Suprapubic skin (tissue), 4 donors: ENCODE measurements at regions not wholly inside any gene's neighbourhood (a gene's known extent, or its start where the extent isn't known, plus 50 kb on each side); places are given as distances from the start of the nearest gene placed in this dataset.

ENCODE experiments used
- DNase-seq, 2 donors: peaks; one replicate each; pipeline ENCODE4 v3.0.0-alpha.2; 2019; ENCODE audit warnings: low spot score in 2 of 2
- H3K27ac ChIP-seq: fragments of 200-600 bp; sonication (generic); one replicate; pipeline ENCODE4 v1.5.1; 2019
- H3K27me3 ChIP-seq: fragments of 200-600 bp; sonication (generic); one replicate; pipeline ENCODE4 v1.5.1; 2019
- H3K36me3 ChIP-seq: fragments of 200-600 bp; sonication (generic); one replicate; pipeline ENCODE4 v1.5.1; 2019
- H3K4me1 ChIP-seq: fragments of 200-600 bp; sonication (generic); one replicate; pipeline ENCODE4 v1.5.1; 2019
- H3K4me3 ChIP-seq: fragments of 200-600 bp; sonication (generic); one replicate; pipeline ENCODE4 v1.5.1; 2019; ENCODE audit warnings: mild to moderate bottlenecking
- H3K9me3 ChIP-seq: fragments of 200-600 bp; sonication (generic); one replicate; pipeline ENCODE4 v1.5.1; 2019
- EP300 ChIP-seq: sonication (generic); formaldehyde crosslinking; IDR thresholded peaks from one replicate; pipeline ENCODE4 v1.6.1; 2017; ENCODE audit warnings: antibody characterized with exemption
- POLR2A ChIP-seq, 2 donors: fragments of 450-650 bp; IDR thresholded peaks; one replicate each; pipeline ENCODE4 v1.6.1; 2017; ENCODE audit warnings: antibody characterized with exemption in 2 of 2, mild to moderate bottlenecking in 2 of 2, moderate library complexity in 2 of 2
- POLR2AphosphoS5 ChIP-seq, 3 donors: sonication (generic); formaldehyde crosslinking; IDR thresholded peaks; one replicate each; pipeline ENCODE4 v1.6.1; 2017; ENCODE audit warnings: antibody characterized with exemption in 3 of 3
- WGBS: methylation state at CpG from one replicate; pipeline ENCODE4 v1.1.5; 2018; 5-methylcytosine and 5-hydroxymethylcytosine counted together
- TF ChIP-seq, protein P1 (sequence below), 2 donors: fragments of 200-600 bp in 1 of 2; fragments of 450-650 bp in 1 of 2; sonication (generic) in 1 of 2; IDR thresholded peaks; one replicate each; pipeline ENCODE4 v1.5.1; 2016 to 2019; ENCODE audit warnings: antibody characterized with exemption in 2 of 2, mild to moderate bottlenecking in 1 of 2, moderate library complexity in 1 of 2

DNA sequence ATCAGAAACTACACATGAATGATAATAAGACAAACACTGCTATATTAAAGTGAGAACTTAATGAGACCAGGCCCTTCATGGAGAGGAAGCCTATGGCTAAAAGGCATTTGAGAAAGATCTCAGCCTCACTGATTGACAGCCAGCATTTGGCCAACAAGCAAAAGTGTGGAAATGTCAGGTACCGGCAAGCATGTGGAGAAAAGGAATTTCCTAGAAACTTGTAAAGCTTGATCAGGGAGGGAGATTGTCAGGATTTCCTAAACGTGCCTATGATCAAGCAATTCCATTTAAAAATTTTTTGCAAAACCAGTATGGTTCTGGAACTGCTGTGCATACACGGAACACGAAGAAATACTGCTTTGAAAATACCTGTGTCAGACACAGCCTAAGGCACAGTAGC, 220.3 kb upstream of the ATP10A start:
- Histone ChIP-seq H3K9me3 (no peaks in the 10 kb centered on the region), H3K27ac (no peak overlapping the region), H3K36me3 (no peaks in the 10 kb centered on the region), H3K27me3 (no peaks in the 10 kb centered on the region), H3K4me1 (peaks cover 10% of the 10 kb centered on the region), H3K4me3 (no peak overlapping the region)
- no peak for DNase-seq
- 42% methylated on average over 4 of the region's 4 CpGs for WGBS
- TF ChIP-seq EP300 = no peak
- no peak for TF ChIP-seq POLR2AphosphoS5 (IDR thresholded peaks at IDR 0.05)
- TF ChIP-seq, protein P1, sequence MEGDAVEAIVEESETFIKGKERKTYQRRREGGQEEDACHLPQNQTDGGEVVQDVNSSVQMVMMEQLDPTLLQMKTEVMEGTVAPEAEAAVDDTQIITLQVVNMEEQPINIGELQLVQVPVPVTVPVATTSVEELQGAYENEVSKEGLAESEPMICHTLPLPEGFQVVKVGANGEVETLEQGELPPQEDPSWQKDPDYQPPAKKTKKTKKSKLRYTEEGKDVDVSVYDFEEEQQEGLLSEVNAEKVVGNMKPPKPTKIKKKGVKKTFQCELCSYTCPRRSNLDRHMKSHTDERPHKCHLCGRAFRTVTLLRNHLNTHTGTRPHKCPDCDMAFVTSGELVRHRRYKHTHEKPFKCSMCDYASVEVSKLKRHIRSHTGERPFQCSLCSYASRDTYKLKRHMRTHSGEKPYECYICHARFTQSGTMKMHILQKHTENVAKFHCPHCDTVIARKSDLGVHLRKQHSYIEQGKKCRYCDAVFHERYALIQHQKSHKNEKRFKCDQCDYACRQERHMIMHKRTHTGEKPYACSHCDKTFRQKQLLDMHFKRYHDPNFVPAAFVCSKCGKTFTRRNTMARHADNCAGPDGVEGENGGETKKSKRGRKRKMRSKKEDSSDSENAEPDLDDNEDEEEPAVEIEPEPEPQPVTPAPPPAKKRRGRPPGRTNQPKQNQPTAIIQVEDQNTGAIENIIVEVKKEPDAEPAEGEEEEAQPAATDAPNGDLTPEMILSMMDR (IDR thresholded peaks at IDR 0.05) = no peak
- TF ChIP-seq POLR2A (IDR thresholded peaks at IDR 0.05) = no peak

DNA sequence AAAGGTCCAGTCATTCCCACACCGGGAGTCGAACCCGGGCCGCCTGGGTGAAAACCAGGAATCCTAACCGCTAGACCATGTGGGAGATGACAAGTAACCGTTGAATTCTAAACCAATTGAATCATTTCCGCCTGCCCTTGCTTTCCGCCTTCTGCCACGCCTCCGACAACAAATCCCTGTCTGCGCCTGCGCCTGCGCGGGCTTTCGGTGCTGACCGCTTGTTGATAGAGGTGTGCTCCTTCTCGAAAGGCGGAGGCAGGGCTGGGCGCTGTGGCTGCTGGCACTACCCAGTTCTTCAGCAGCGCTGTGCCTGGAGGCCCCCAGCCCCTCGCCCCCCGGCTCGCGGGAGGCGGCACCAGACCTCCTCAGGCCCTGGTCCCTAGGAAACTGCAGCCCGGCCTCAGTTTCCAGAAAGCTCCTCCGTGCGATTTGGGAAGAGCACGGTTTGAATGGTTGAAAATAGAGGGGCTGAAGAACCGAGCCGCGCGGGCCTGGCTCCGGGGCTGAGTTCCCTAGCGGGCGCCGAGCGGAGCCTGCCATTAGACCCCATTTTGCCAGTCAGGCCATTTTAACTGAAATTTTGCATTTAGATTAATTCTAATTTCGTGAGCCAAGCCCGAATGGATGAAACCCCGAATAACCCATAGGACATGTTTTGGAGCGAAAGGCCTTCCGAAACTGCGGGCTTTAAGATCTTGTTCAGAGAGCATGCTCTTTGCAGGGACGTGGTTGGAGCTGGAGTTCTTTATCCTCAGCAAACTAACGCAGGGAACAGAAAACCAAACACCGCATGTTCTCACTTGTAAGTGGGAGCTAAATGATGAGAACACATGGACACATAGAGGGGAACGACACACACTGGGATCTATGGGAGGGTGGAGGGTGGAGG, 219.3 kb upstream of the ATP10A start:
- TF ChIP-seq POLR2A (IDR thresholded peaks at IDR 0.05) (peak in 1 of 2 donors; percentile 56), POLR2AphosphoS5 (IDR thresholded peaks at IDR 0.05) (peak in 1 of 3 donors; percentile 54), EP300 (no peak)
- TF ChIP-seq, protein P1 (IDR thresholded peaks at IDR 0.05) = no peak
- Histone ChIP-seq H3K27ac (peak overlapping the region; percentile 89), H3K27me3 (no peaks in the 10 kb centered on the region), H3K9me3 (no peaks in the 10 kb centered on the region), H3K4me1 (peaks cover 10% of the 10 kb centered on the region), H3K36me3 (no peaks in the 10 kb centered on the region), H3K4me3 (peak overlapping the region; percentile 86)
- peak; percentile 97 to 98 for DNase-seq
- under 1% methylated on average over 39 of the region's 48 CpGs for WGBS

DNA sequence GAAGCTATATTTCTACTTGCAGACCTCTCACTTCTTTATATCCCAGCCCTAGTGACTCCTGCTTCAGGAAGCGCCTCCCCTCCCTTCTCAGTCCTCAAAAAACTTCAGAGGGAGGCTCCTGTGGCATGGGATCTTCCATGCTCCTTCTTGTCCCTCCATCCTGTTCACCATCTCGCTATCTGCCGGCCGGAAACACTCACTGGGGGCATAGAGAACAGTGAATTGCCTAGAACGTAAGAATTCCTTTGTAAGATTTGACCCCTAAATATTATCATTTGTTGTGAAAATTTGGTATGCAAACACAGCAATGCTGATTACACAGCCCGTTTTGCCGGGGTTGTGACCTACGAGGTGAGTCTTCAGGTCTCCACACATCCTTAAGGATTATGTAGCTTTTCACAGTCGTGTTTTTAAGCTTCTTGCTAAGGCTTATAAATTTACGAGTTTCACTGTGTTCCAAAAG, 218.7 kb upstream of the ATP10A start:
- DNase-seq = no peak
- Histone ChIP-seq H3K9me3 (no peaks in the 10 kb centered on the region), H3K27me3 (no peaks in the 10 kb centered on the region), H3K27ac (no peak overlapping the region), H3K4me3 (peak overlapping the region; percentile 86), H3K36me3 (no peaks in the 10 kb centered on the region), H3K4me1 (peaks cover 10% of the 10 kb centered on the region)
- 32% methylated on average over 10 of the region's 10 CpGs for WGBS
- TF ChIP-seq POLR2A (IDR thresholded peaks at IDR 0.05) (no peak), EP300 (no peak), POLR2AphosphoS5 (IDR thresholded peaks at IDR 0.05) (no peak)
- TF ChIP-seq, protein P1 (IDR thresholded peaks at IDR 0.05) = no peak

DNA sequence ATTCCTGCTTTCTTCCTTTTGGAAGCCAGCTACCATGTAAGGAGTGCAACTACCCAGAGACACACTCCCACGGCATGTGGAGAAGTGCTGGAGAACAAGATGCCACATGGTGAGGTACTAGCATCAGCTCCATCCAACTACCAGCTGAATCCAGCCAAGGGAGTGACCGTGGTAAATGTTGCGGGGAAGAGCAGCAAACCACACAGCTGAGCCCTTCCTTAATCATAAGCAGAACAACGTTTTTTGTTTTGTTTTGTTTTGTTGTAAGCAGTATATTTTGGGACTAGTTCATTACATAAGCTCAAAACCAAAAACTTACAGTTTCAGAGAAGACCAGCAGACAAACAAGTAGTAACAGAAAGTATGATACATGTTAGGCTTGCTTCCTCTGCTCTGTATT, 212.6 kb upstream of the ATP10A start:
- no peaks in the 10 kb centered on the region for H3K4me1 ChIP-seq
- no peaks in the 10 kb centered on the region for H3K9me3 ChIP-seq
- TF ChIP-seq POLR2AphosphoS5 (IDR thresholded peaks at IDR 0.05) = no peak
- no peak for TF ChIP-seq EP300
- TF ChIP-seq POLR2A (IDR thresholded peaks at IDR 0.05) = no peak
- TF ChIP-seq, protein P1 (IDR thresholded peaks at IDR 0.05) = no peak
- no peak overlapping the region for H3K4me3 ChIP-seq
- H3K27ac ChIP-seq = no peak overlapping the region
- WGBS = 72% methylated on average over 4 of the region's 4 CpGs
- no peak for DNase-seq
- peaks cover 4% of the 10 kb centered on the region for H3K27me3 ChIP-seq
- no peaks in the 10 kb centered on the region for H3K36me3 ChIP-seq

DNA sequence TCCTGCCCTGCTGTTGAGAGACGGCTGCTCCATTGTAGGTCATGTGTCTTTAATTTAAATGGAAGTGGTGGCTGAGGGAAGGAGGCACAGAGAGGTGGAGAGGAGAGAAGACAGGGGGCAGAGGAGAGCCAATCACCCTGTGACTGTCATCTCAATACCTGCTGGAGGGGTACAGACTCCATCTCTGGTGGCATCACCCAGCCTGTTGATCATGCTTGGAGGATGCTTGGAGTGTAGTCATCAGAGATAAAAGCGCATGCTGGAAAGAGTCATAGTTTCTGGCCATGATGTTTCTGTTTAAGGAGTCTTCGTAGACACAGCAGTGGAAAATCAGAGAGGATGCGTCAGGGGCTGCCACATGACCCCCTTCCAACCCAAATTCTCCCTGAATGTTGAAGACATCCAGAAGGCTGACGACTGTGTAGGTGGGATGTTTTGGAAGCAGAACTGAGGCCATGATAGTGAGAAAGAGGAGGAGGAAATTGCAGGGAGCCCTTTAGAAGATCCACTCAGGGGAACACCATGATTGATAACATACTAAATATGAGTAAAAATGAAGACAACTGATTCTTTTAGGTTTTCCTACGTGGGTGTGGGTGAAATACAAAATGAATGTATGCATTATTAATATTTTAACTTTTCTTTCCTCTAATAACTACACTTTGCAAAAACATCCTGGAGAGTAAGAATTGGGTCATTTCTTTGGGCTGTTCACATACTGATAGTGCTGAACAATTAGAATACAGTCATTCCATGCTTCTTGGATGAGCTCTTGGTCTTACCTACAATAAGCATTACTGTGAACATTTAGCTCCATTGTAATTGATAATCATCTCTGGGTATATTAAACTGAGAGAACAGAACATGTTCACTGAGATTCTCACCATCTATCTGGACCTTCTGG, 210.6 kb upstream of the ATP10A start:
- 61% methylated on average over 6 of the region's 6 CpGs for WGBS
- no peak for DNase-seq
- Histone ChIP-seq H3K4me1 (no peaks in the 10 kb centered on the region), H3K27ac (no peak overlapping the region), H3K27me3 (peaks cover 4% of the 10 kb centered on the region), H3K4me3 (no peak overlapping the region), H3K36me3 (no peaks in the 10 kb centered on the region), H3K9me3 (no peaks in the 10 kb centered on the region)
- TF ChIP-seq POLR2A (IDR thresholded peaks at IDR 0.05) (no peak), POLR2AphosphoS5 (IDR thresholded peaks at IDR 0.05) (no peak), EP300 (no peak)
- TF ChIP-seq, protein P1 (IDR thresholded peaks at IDR 0.05) = no peak
